HUES6 (cell line): ENCODE measurements at regions not wholly inside any gene's neighbourhood (a gene's known extent, or its start where the extent isn't known, plus 50 kb on each side); places are given as distances from the start of the nearest gene placed in this dataset.

ENCODE experiments used
- H3K27ac ChIP-seq: 2 replicates; pipeline ENCODE4 v1.7.0; 2013; ENCODE audit warnings: low read depth, mild to moderate bottlenecking, low read length, inconsistent platforms
- H3K27me3 ChIP-seq: 2 replicates; pipeline ENCODE4 v1.6.1; 2013; ENCODE audit warnings: low read length; ENCODE audit not compliant: control insufficient read depth, insufficient read depth
- H3K36me3 ChIP-seq: 2 replicates; pipeline ENCODE4 v1.6.1; 2013; ENCODE audit warnings: low read length; ENCODE audit not compliant: control insufficient read depth, insufficient read depth
- H3K4me1 ChIP-seq: 2 replicates; pipeline ENCODE4 v1.6.1; 2013; ENCODE audit warnings: low read length; ENCODE audit not compliant: control insufficient read depth, insufficient read depth
- H3K4me3 ChIP-seq: 2 replicates; pipeline ENCODE4 v1.5.1; 2013; ENCODE audit warnings: low read depth, low read length
- H3K9ac ChIP-seq: one replicate; pipeline ENCODE4 v1.6.1; 2013; ENCODE audit warnings: mild to moderate bottlenecking, low read length
- H3K9me3 ChIP-seq: 2 replicates; pipeline ENCODE4 v1.6.1; 2013; ENCODE audit warnings: low read depth, low read length; ENCODE audit not compliant: control insufficient read depth, insufficient read depth

GRCh38 chr13:105790923-105791322, 744.5 kb downstream of the EFNB2 start:
- Histone ChIP-seq H3K27me3 (no peaks in the 10 kb centered on the region), H3K36me3 (no peaks in the 10 kb centered on the region), H3K9me3 (0 out of 2 replicates have a peak, but pooled peaks cover 2% of the 10 kb centered on the region), H3K9ac (no peak overlapping the region), H3K27ac (no peak overlapping the region), H3K4me3 (no peak overlapping the region), H3K4me1 (no peaks in the 10 kb centered on the region)

GRCh38 chr13:105788530-105788929, 746.9 kb downstream of the EFNB2 start:
- Histone ChIP-seq H3K27ac (no peak overlapping the region), H3K4me3 (no peak overlapping the region), H3K27me3 (no peaks in the 10 kb centered on the region), H3K9ac (no peak overlapping the region), H3K9me3 (no peaks in the 10 kb centered on the region), H3K36me3 (no peaks in the 10 kb centered on the region), H3K4me1 (no peaks in the 10 kb centered on the region)

- H3K9ac ChIP-seq, result no peak overlapping the region
- no peaks in the 10 kb centered on the region for H3K4me1 ChIP-seq
- H3K27me3 ChIP-seq, result no peaks in the 10 kb centered on the region
- no peaks in the 10 kb centered on the region for H3K36me3 ChIP-seq
- H3K27ac ChIP-seq, result no peak overlapping the region
- H3K4me3 ChIP-seq, result no peak overlapping the region
- no peaks in the 10 kb centered on the region for H3K9me3 ChIP-seq
Measured at GRCh38 chr13:105787632-105788031, 747.8 kb downstream of the EFNB2 start.

GRCh38 chr13:105785436-105785835, 750.0 kb downstream of the EFNB2 start:
- Histone ChIP-seq H3K27ac (no peak overlapping the region), H3K4me3 (no peak overlapping the region), H3K9ac (no peak overlapping the region), H3K27me3 (no peaks in the 10 kb centered on the region), H3K4me1 (no peaks in the 10 kb centered on the region), H3K36me3 (no peaks in the 10 kb centered on the region), H3K9me3 (no peaks in the 10 kb centered on the region)

GRCh38 chr13:105783261-105783660, 752.2 kb downstream of the EFNB2 start:
- H3K27me3 ChIP-seq, result no peaks in the 10 kb centered on the region
- no peak overlapping the region for H3K27ac ChIP-seq
- H3K4me3 ChIP-seq, result no peak overlapping the region
- 0 out of 2 replicates have a peak, but pooled peaks cover 2% of the 10 kb centered on the region for H3K4me1 ChIP-seq
- no peaks in the 10 kb centered on the region for H3K36me3 ChIP-seq
- no peaks in the 10 kb centered on the region for H3K9me3 ChIP-seq
- no peak overlapping the region for H3K9ac ChIP-seq

- Histone ChIP-seq H3K27me3 (no peaks in the 10 kb centered on the region), H3K4me1 (peaks cover 23% of the 10 kb centered on the region; the same call in 1 of the 2 replicates), H3K4me3 (no peak overlapping the region), H3K27ac (no peak overlapping the region), H3K9me3 (no peaks in the 10 kb centered on the region), H3K9ac (no peak overlapping the region), H3K36me3 (no peaks in the 10 kb centered on the region)
Measured at GRCh38 chr13:105778196-105778595, 757.3 kb downstream of the EFNB2 start.

- no peak overlapping the region for H3K27ac ChIP-seq
- H3K4me1 ChIP-seq, result peaks cover 23% of the 10 kb centered on the region; the same call in 1 of the 2 replicates
- H3K27me3 ChIP-seq, result no peaks in the 10 kb centered on the region
- no peak overlapping the region for H3K4me3 ChIP-seq
- no peaks in the 10 kb centered on the region for H3K9me3 ChIP-seq
- H3K9ac ChIP-seq, result no peak overlapping the region
- H3K36me3 ChIP-seq, result no peaks in the 10 kb centered on the region
Measured at GRCh38 chr13:105774739-105775460, 760.6 kb downstream of the EFNB2 start.

- Histone ChIP-seq H3K36me3 (no peaks in the 10 kb centered on the region), H3K27ac (no peak overlapping the region), H3K4me3 (no peak overlapping the region), H3K27me3 (no peaks in the 10 kb centered on the region), H3K4me1 (peaks cover 21% of the 10 kb centered on the region; the same call in 1 of the 2 replicates), H3K9ac (no peak overlapping the region), H3K9me3 (no peaks in the 10 kb centered on the region)
Measured at GRCh38 chr13:105773863-105774538, 761.5 kb downstream of the EFNB2 start.

- H3K27ac ChIP-seq, result no peak overlapping the region; the same call in 1 of the 2 replicates
- no peak overlapping the region for H3K9ac ChIP-seq
- H3K9me3 ChIP-seq, result no peaks in the 10 kb centered on the region
- H3K4me1 ChIP-seq, result peaks cover 21% of the 10 kb centered on the region; the same call in 1 of the 2 replicates
- no peak overlapping the region for H3K4me3 ChIP-seq
- no peaks in the 10 kb centered on the region for H3K36me3 ChIP-seq
- H3K27me3 ChIP-seq, result no peaks in the 10 kb centered on the region
Measured at GRCh38 chr13:105773241-105773640, 762.2 kb downstream of the EFNB2 start.

- no peak overlapping the region for H3K27ac ChIP-seq
- no peaks in the 10 kb centered on the region for H3K4me1 ChIP-seq
- no peaks in the 10 kb centered on the region for H3K9me3 ChIP-seq
Measured at GRCh38 chr13:105764486-105764885, 771.0 kb downstream of the EFNB2 start.

GRCh38 chr13:105763851-105764250, 771.6 kb downstream of the EFNB2 start:
- H3K27ac ChIP-seq, result no peak overlapping the region
- no peaks in the 10 kb centered on the region for H3K9me3 ChIP-seq
- H3K27me3 ChIP-seq, result no peaks in the 10 kb centered on the region
- no peak overlapping the region for H3K9ac ChIP-seq
- H3K4me3 ChIP-seq, result no peak overlapping the region
- no peaks in the 10 kb centered on the region for H3K4me1 ChIP-seq
- no peaks in the 10 kb centered on the region for H3K36me3 ChIP-seq

More at GRCh38 chr13:105764486-105764885, 771.0 kb downstream of the EFNB2 start:
- Histone ChIP-seq H3K4me3 (no peak overlapping the region), H3K36me3 (no peaks in the 10 kb centered on the region), H3K9ac (no peak overlapping the region), H3K27me3 (no peaks in the 10 kb centered on the region)
